NCI-H1436 (cell line): ENCODE measurements at regions not wholly inside any gene's neighbourhood (a gene's known extent, or its start where the extent isn't known, plus 50 kb on each side); places are given as distances from the start of the nearest gene placed in this dataset.

Experiments used
- DNase-seq: peaks from one replicate; lab custom pipeline; 2025; lab: John Stamatoyannopoulos, UW

GRCh38 chr5:54612711-54613110 is 95.2 kb downstream of the SNX18 start:
- no peak for DNase-seq

GRCh38 chr5:54611290-54611951 is 93.9 kb downstream of the SNX18 start:
- no peak for DNase-seq

GRCh38 chr5:54610197-54610944 is 92.8 kb downstream of the SNX18 start:
- no peak for DNase-seq

GRCh38 chr5:54608423-54609085 is 91.0 kb downstream of the SNX18 start:
- DNase-seq, result no peak

GRCh38 chr5:54607006-54607405 is 89.4 kb downstream of the SNX18 start:
- no peak for DNase-seq

DNA sequence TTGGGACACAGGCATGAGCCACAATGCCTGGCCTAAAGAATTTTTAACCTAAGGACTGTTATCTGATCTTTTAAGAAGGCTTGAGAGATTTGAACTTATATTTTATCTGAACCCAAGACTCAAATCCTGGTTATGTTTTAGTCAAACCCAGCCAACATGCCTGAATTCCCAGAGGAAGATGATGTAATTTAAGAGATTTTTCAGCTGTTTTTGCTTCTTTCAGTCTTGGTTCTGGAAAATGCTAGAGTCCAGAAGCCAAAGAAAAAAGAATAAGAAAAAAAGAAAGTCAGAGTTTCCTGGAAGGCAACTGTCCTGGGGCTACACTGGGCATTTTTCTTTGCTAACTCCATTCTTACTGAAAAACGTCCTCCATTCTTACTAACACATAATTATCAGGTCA is 85.8 kb downstream of the SNX18 start:
- no peak for DNase-seq

GRCh38 chr5:54602475-54602874 is 84.9 kb downstream of the SNX18 start:
- no peak for DNase-seq

DNA sequence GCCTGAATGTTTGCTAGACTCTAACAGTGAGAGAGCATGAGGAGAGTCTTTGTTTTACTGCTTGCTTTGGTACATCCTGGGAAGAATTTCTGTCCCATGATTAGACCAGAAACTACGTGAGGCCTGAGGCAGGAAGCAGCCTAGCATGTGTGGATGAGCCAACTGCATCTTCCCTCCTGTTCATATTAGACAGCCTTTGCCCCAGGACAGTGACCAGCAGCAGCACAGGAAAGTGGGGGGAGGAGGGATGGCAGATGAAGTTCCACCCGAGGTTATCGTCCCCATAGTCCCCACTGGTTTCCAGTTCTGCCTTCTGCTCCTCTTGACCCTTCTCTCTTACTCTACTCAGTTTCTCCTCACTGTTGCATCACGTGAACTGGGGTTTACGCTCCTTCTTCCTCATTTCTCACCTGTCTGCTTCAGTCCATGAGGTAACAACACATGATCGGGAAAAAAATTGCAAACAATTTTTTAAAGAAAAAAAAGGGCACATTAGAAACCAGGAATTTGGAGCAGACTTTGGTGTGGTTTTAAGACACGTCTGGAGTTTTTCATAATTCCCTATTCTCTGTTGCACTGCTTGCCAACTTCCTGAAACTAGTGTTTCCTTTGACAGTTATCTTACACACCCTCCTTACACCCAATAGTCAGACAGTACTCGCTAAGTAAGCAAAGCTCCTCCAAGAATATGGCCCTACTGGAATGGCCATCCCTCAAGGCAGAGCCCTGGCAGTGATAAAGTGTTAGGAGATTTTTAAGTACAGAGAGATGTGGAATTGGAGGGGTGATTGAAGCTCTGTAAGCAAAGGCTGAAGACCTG is 84.1 kb downstream of the SNX18 start:
- no peak for DNase-seq
